Loucy (cell line): ENCODE measurements at regions not wholly inside any gene's neighbourhood (a gene's known extent, or its start where the extent isn't known, plus 50 kb on each side); places are given as distances from the start of the nearest gene placed in this dataset.

Source experiments
- H2AFZ ChIP-seq: fragments of 200-600 bp; sonication (generic); 2 replicates; pipeline ENCODE4 v1.6.0; 2016; ENCODE audit warnings: antibody characterized with exemption, mild to moderate bottlenecking, low read length, moderate library complexity
- H3F3A ChIP-seq: fragments of 200-600 bp; 2 replicates; pipeline ENCODE4 v1.6.0; 2016; ENCODE audit warnings: antibody characterized with exemption, low read depth, mild to moderate bottlenecking
- H3K27me3 ChIP-seq: fragments of 200-600 bp; sonication (generic); 2 replicates; pipeline ENCODE4 v1.6.1; 2014; ENCODE audit warnings: low read length, mild to moderate bottlenecking; ENCODE audit not compliant: insufficient read depth, poor library complexity, severe bottlenecking
- H3K36me3 ChIP-seq: fragments of 200-600 bp; sonication (generic); 2 replicates; pipeline ENCODE4 v1.6.1; 2016; ENCODE audit warnings: low read length; ENCODE audit not compliant: insufficient read depth
- H3K4me1 ChIP-seq: fragments of 200-600 bp; sonication (generic); 2 replicates; pipeline ENCODE4 v1.5.1; 2014; ENCODE audit warnings: low read length, mild to moderate bottlenecking; ENCODE audit not compliant: insufficient read depth, poor library complexity, severe bottlenecking
- H3K4me2 ChIP-seq: fragments of 200-600 bp; sonication (generic); 2 replicates; pipeline ENCODE4 v1.6.0; 2014; ENCODE audit warnings: antibody characterized with exemption, low read length, low read depth, mild to moderate bottlenecking; ENCODE audit not compliant: poor library complexity, severe bottlenecking
- H3K4me3 ChIP-seq: fragments of 200-600 bp; sonication (generic); 2 replicates; pipeline ENCODE4 v1.5.1; 2014; ENCODE audit warnings: low read length, mild to moderate bottlenecking, mixed read lengths; ENCODE audit not compliant: poor library complexity, severe bottlenecking
- H3K79me2 ChIP-seq: fragments of 200-600 bp; sonication (generic); 2 replicates; pipeline ENCODE4 v1.6.1; 2014; ENCODE audit warnings: low read length; ENCODE audit not compliant: insufficient read depth
- H3K9ac ChIP-seq: fragments of 200-600 bp; sonication (generic); 2 replicates; pipeline ENCODE4 v1.6.0; 2014; ENCODE audit warnings: mild to moderate bottlenecking, low read depth, low read length, moderate library complexity; ENCODE audit not compliant: poor library complexity, severe bottlenecking
- H3K9me2 ChIP-seq: fragments of 200-600 bp; sonication (generic); replicated peaks from 2 replicates; pipeline ENCODE4 v1.6.1; 2016; ENCODE audit warnings: low read depth, low read length, mixed read lengths
- H3K9me3 ChIP-seq: fragments of 200-600 bp; sonication (generic); 2 replicates; pipeline ENCODE4 v1.6.1; 2014; ENCODE audit warnings: mild to moderate bottlenecking, antibody characterized with exemption, low read length, low read depth; ENCODE audit not compliant: insufficient read depth
- H4K20me1 ChIP-seq: fragments of 200-600 bp; sonication (generic); 2 replicates; pipeline ENCODE4 v1.6.0; 2014; ENCODE audit warnings: antibody characterized with exemption, low read length, mild to moderate bottlenecking; ENCODE audit not compliant: insufficient read depth, poor library complexity, severe bottlenecking
- EZH2phosphoT487 ChIP-seq: fragments of 200-600 bp; IDR thresholded peaks from 2 replicates; pipeline ENCODE4 v1.6.1; 2018; ENCODE audit warnings: antibody characterized with exemption, mild to moderate bottlenecking, moderate library complexity, borderline replicate concordance
- TF ChIP-seq, protein P1 (sequence below): fragments of 200-600 bp; sonication (generic); conservative IDR thresholded peaks from 2 replicates; pipeline ENCODE4 v1.5.1; 2014; ENCODE audit warnings: mild to moderate bottlenecking, antibody characterized with exemption, low read length

- TF ChIP-seq EZH2phosphoT487: no peak
- TF ChIP-seq, protein P1, sequence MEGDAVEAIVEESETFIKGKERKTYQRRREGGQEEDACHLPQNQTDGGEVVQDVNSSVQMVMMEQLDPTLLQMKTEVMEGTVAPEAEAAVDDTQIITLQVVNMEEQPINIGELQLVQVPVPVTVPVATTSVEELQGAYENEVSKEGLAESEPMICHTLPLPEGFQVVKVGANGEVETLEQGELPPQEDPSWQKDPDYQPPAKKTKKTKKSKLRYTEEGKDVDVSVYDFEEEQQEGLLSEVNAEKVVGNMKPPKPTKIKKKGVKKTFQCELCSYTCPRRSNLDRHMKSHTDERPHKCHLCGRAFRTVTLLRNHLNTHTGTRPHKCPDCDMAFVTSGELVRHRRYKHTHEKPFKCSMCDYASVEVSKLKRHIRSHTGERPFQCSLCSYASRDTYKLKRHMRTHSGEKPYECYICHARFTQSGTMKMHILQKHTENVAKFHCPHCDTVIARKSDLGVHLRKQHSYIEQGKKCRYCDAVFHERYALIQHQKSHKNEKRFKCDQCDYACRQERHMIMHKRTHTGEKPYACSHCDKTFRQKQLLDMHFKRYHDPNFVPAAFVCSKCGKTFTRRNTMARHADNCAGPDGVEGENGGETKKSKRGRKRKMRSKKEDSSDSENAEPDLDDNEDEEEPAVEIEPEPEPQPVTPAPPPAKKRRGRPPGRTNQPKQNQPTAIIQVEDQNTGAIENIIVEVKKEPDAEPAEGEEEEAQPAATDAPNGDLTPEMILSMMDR: no peak
- H3K27me3 ChIP-seq: no peaks in the 10 kb centered on the region
- H3K4me1 ChIP-seq: no peaks in the 10 kb centered on the region
- no peaks in the 10 kb centered on the region for H3F3A ChIP-seq
- no peak overlapping the region for H3K9ac ChIP-seq
- no peak overlapping the region for H3K4me2 ChIP-seq
- H3K9me2 ChIP-seq: no peaks in the 10 kb centered on the region
- no peak overlapping the region for H3K4me3 ChIP-seq
- no peak overlapping the region for H2AFZ ChIP-seq
- H4K20me1 ChIP-seq: no peaks in the 10 kb centered on the region
- H3K79me2 ChIP-seq: no peaks in the 10 kb centered on the region
- H3K9me3 ChIP-seq: no peaks in the 10 kb centered on the region
- H3K36me3 ChIP-seq: no peaks in the 10 kb centered on the region
Measured at GRCh38 chr5:116652903-116653302, 78.3 kb upstream of the SEMA6A start.

GRCh38 chr5:116652196-116652729, 77.6 kb upstream of the SEMA6A start:
- no peaks in the 10 kb centered on the region for H3K9me2 ChIP-seq
- no peak overlapping the region for H3K4me3 ChIP-seq
- H3F3A ChIP-seq: no peaks in the 10 kb centered on the region
- H3K9me3 ChIP-seq: no peaks in the 10 kb centered on the region
- H3K9ac ChIP-seq: no peak overlapping the region
- H3K79me2 ChIP-seq: no peaks in the 10 kb centered on the region
- no peaks in the 10 kb centered on the region for H3K36me3 ChIP-seq
- TF ChIP-seq, protein P1: no peak
- no peak for TF ChIP-seq EZH2phosphoT487
- H4K20me1 ChIP-seq: no peaks in the 10 kb centered on the region
- H3K4me1 ChIP-seq: no peaks in the 10 kb centered on the region
- no peak overlapping the region for H2AFZ ChIP-seq
- H3K4me2 ChIP-seq: no peak overlapping the region
- H3K27me3 ChIP-seq: no peaks in the 10 kb centered on the region

GRCh38 chr5:116651653-116652052, 77.0 kb upstream of the SEMA6A start:
- no peaks in the 10 kb centered on the region for H3K79me2 ChIP-seq
- no peak overlapping the region for H3K9ac ChIP-seq
- no peaks in the 10 kb centered on the region for H3K9me3 ChIP-seq
- TF ChIP-seq, protein P1: no peak
- TF ChIP-seq EZH2phosphoT487: no peak
- H3F3A ChIP-seq: no peaks in the 10 kb centered on the region
- no peaks in the 10 kb centered on the region for H3K27me3 ChIP-seq
- H3K36me3 ChIP-seq: no peaks in the 10 kb centered on the region
- H3K4me1 ChIP-seq: no peaks in the 10 kb centered on the region
- H3K4me3 ChIP-seq: no peak overlapping the region
- H2AFZ ChIP-seq: no peak overlapping the region
- no peak overlapping the region for H3K4me2 ChIP-seq
- no peaks in the 10 kb centered on the region for H3K9me2 ChIP-seq
- H4K20me1 ChIP-seq: no peaks in the 10 kb centered on the region
